HEK293 (cell line): ENCODE measurements at regions not wholly inside any gene's neighbourhood (a gene's known extent, or its start where the extent isn't known, plus 50 kb on each side); places are given as distances from the start of the nearest gene placed in this dataset.

Experiments
- SETDB1 ChIP-seq: IDR thresholded peaks from one replicate; pipeline ENCODE4 v1.6.1; 2017; ENCODE audit warnings: mild to moderate bottlenecking, low read length, moderate library complexity, mixed read lengths; ENCODE audit not compliant: insufficient read length
- TRIM28 ChIP-seq: IDR thresholded peaks from 2 replicates; pipeline ENCODE4 v1.6.1; 2011; ENCODE audit warnings: low read length, control low read depth, borderline replicate concordance
- YY1 ChIP-seq: fragments of 450-650 bp; formaldehyde crosslinking; IDR thresholded peaks from 2 replicates; pipeline ENCODE4 v1.5.1; 2018; ENCODE audit warnings: missing biosample characterization, missing genetic modification characterization
- ZBTB20 ChIP-seq: fragments of 450-650 bp; formaldehyde crosslinking; IDR thresholded peaks from 2 replicates; pipeline ENCODE4 v1.5.1; 2016; ENCODE audit warnings: missing biosample characterization, missing genetic modification characterization
- ZFP37 ChIP-seq: fragments of 450-650 bp; formaldehyde crosslinking; IDR thresholded peaks from 2 replicates; pipeline ENCODE4 v1.5.1; 2016; ENCODE audit warnings: missing biosample characterization, missing genetic modification characterization
- ZNF221 ChIP-seq: fragments of 450-650 bp; formaldehyde crosslinking; IDR thresholded peaks from 2 replicates; pipeline ENCODE4 v1.5.1; 2017; ENCODE audit warnings: missing biosample characterization, missing genetic modification characterization, borderline replicate concordance
- ZNF23 ChIP-seq: fragments of 450-650 bp; formaldehyde crosslinking; IDR thresholded peaks from 2 replicates; pipeline ENCODE4 v1.5.1; 2016; ENCODE audit warnings: missing biosample characterization, missing genetic modification characterization, borderline replicate concordance
- ZNF350 ChIP-seq: fragments of 450-650 bp; formaldehyde crosslinking; IDR thresholded peaks from 2 replicates; pipeline ENCODE4 v1.5.0; 2017; ENCODE audit warnings: missing biosample characterization, mild to moderate bottlenecking, missing genetic modification characterization
- ZNF449 ChIP-seq: fragments of 450-650 bp; formaldehyde crosslinking; IDR thresholded peaks from 2 replicates; pipeline ENCODE4 v1.5.1; 2017; ENCODE audit warnings: missing biosample characterization, mild to moderate bottlenecking, missing genetic modification characterization, moderate library complexity
- ZNF777 ChIP-seq: fragments of 450-650 bp; formaldehyde crosslinking; IDR thresholded peaks from 2 replicates; pipeline ENCODE4 v1.5.1; 2017; ENCODE audit warnings: missing biosample characterization, missing genetic modification characterization, borderline replicate concordance
- TF ChIP-seq, protein P1 (sequence below): fragments of 450-650 bp; formaldehyde crosslinking; IDR thresholded peaks from 2 replicates; pipeline ENCODE4 v1.5.1; 2016; ENCODE audit warnings: missing biosample characterization, missing genetic modification characterization
- TF ChIP-seq, protein P2 (sequence below): fragments of 450-650 bp; formaldehyde crosslinking; IDR thresholded peaks from 2 replicates; pipeline ENCODE4 v1.5.1; 2016; ENCODE audit warnings: missing biosample characterization, missing genetic modification characterization

GRCh38 chr7:41795276-41795833 is 92.5 kb upstream of the INHBA start:
- TF ChIP-seq, protein P1, sequence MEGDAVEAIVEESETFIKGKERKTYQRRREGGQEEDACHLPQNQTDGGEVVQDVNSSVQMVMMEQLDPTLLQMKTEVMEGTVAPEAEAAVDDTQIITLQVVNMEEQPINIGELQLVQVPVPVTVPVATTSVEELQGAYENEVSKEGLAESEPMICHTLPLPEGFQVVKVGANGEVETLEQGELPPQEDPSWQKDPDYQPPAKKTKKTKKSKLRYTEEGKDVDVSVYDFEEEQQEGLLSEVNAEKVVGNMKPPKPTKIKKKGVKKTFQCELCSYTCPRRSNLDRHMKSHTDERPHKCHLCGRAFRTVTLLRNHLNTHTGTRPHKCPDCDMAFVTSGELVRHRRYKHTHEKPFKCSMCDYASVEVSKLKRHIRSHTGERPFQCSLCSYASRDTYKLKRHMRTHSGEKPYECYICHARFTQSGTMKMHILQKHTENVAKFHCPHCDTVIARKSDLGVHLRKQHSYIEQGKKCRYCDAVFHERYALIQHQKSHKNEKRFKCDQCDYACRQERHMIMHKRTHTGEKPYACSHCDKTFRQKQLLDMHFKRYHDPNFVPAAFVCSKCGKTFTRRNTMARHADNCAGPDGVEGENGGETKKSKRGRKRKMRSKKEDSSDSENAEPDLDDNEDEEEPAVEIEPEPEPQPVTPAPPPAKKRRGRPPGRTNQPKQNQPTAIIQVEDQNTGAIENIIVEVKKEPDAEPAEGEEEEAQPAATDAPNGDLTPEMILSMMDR (tag by site-specific recombination): no peak
- no peak for TF ChIP-seq SETDB1
- no peak for TF ChIP-seq ZNF221 (tag by site-specific recombination)
- TF ChIP-seq ZNF23: no peak
- no peak for TF ChIP-seq TRIM28
- no peak for TF ChIP-seq ZNF350 (tag by site-specific recombination)
- no peak for TF ChIP-seq ZFP37 (tag by site-specific recombination)
- TF ChIP-seq ZBTB20 (tag by site-specific recombination): no peak
- TF ChIP-seq YY1 (tag by site-specific recombination): no peak
- TF ChIP-seq ZNF777 (tag by site-specific recombination): no peak
- no peak for TF ChIP-seq ZNF449
- TF ChIP-seq, protein P2, sequence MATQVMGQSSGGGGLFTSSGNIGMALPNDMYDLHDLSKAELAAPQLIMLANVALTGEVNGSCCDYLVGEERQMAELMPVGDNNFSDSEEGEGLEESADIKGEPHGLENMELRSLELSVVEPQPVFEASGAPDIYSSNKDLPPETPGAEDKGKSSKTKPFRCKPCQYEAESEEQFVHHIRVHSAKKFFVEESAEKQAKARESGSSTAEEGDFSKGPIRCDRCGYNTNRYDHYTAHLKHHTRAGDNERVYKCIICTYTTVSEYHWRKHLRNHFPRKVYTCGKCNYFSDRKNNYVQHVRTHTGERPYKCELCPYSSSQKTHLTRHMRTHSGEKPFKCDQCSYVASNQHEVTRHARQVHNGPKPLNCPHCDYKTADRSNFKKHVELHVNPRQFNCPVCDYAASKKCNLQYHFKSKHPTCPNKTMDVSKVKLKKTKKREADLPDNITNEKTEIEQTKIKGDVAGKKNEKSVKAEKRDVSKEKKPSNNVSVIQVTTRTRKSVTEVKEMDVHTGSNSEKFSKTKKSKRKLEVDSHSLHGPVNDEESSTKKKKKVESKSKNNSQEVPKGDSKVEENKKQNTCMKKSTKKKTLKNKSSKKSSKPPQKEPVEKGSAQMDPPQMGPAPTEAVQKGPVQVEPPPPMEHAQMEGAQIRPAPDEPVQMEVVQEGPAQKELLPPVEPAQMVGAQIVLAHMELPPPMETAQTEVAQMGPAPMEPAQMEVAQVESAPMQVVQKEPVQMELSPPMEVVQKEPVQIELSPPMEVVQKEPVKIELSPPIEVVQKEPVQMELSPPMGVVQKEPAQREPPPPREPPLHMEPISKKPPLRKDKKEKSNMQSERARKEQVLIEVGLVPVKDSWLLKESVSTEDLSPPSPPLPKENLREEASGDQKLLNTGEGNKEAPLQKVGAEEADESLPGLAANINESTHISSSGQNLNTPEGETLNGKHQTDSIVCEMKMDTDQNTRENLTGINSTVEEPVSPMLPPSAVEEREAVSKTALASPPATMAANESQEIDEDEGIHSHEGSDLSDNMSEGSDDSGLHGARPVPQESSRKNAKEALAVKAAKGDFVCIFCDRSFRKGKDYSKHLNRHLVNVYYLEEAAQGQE (tag by site-specific recombination): no peak
